ENCODE measurements at regions not wholly inside any gene's neighbourhood (a gene's known extent, or its start where the extent isn't known, plus 50 kb on each side); places are given as distances from the start of the nearest gene placed in this dataset.

- TF ChIP-seq L3MBTL2 (conservative IDR thresholded peaks at IDR 0.05) (no peak), FOXK2 (IDR thresholded peaks at IDR 0.05) (no peak), ELF4 (IDR thresholded peaks at IDR 0.05) (no peak), HDGF (IDR thresholded peaks at IDR 0.05; ENCODE audit: borderline replicate concordance) (no peak), FOXA1 (IDR thresholded peaks at IDR 0.05) (no peak)
- TF ChIP-seq, protein P1, sequence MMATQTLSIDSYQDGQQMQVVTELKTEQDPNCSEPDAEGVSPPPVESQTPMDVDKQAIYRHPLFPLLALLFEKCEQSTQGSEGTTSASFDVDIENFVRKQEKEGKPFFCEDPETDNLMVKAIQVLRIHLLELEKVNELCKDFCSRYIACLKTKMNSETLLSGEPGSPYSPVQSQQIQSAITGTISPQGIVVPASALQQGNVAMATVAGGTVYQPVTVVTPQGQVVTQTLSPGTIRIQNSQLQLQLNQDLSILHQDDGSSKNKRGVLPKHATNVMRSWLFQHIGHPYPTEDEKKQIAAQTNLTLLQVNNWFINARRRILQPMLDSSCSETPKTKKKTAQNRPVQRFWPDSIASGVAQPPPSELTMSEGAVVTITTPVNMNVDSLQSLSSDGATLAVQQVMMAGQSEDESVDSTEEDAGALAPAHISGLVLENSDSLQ (IDR thresholded peaks at IDR 0.05) = no peak
Measured at GRCh38 chr7:156012412-156012811, 200.1 kb upstream of the SHH start.
